H54 (cell line): ENCODE measurements at regions not wholly inside any gene's neighbourhood (a gene's known extent, or its start where the extent isn't known, plus 50 kb on each side); places are given as distances from the start of the nearest gene placed in this dataset.

Source experiments
- DNase-seq: peaks from one replicate; pipeline ENCODE4 v3.0.0; 2011; ENCODE audit warnings: low spot score, mixed read lengths; ENCODE audit not compliant: insufficient read length
- FAIRE-seq: peaks from 3 replicates; lab custom pipeline; 2011; peaks lifted over from hg19 to GRCh38; lab: Jason Lieb, UNC
- POLR2A ChIP-seq: IDR thresholded peaks from 2 replicates; pipeline ENCODE4 v1.6.1; 2011; ENCODE audit warnings: low read depth, mild to moderate bottlenecking, low read length

- no peak for FAIRE-seq
These were observed 254.5 kb downstream of the BUB3 start for GRCh38 chr10:123408660-123409059.

GRCh38 chr10:123409426-123409825 is 255.2 kb downstream of the BUB3 start:
- no peak for FAIRE-seq
- no peak for DNase-seq
- no peak for TF ChIP-seq POLR2A

More at GRCh38 chr10:123408660-123409059, 254.5 kb downstream of the BUB3 start:
- DNase-seq, result peak; percentile 5
- no peak for TF ChIP-seq POLR2A

- DNase-seq (no peak), FAIRE-seq (no peak)
- no peak for TF ChIP-seq POLR2A
These were observed 255.7 kb downstream of the BUB3 start for GRCh38 chr10:123409884-123410283.

- FAIRE-seq (no peak), DNase-seq (no peak)
- TF ChIP-seq POLR2A, result no peak
These were observed 252.8 kb upstream of the GPR26 start for GRCh38 chr10:123413353-123413752.

GRCh38 chr10:123415523-123415922 is 250.6 kb upstream of the GPR26 start:
- no peak for DNase-seq
- FAIRE-seq, result no peak
- no peak for TF ChIP-seq POLR2A

- no peak for DNase-seq
- FAIRE-seq, result no peak
- TF ChIP-seq POLR2A, result no peak
These were observed 248.7 kb upstream of the GPR26 start for GRCh38 chr10:123417414-123417813.

- no peak for FAIRE-seq
- TF ChIP-seq POLR2A, result no peak
- DNase-seq, result no peak
These were observed 244.7 kb upstream of the GPR26 start for GRCh38 chr10:123421461-123421860.

- DNase-seq (no peak), FAIRE-seq (no peak)
- no peak for TF ChIP-seq POLR2A
These were observed 243.9 kb upstream of the GPR26 start for GRCh38 chr10:123422261-123422660.

- FAIRE-seq, result no peak
- TF ChIP-seq POLR2A, result no peak
- no peak for DNase-seq
These were observed 241.6 kb upstream of the GPR26 start for GRCh38 chr10:123424537-123424936.

- no peak for TF ChIP-seq POLR2A
- no peak for DNase-seq
- FAIRE-seq, result no peak
These were observed 240.5 kb upstream of the GPR26 start for GRCh38 chr10:123425680-123426079.

GRCh38 chr10:123427165-123427786 is 238.9 kb upstream of the GPR26 start:
- FAIRE-seq (no peak), DNase-seq (no peak)
- no peak for TF ChIP-seq POLR2A

- FAIRE-seq (no peak), DNase-seq (no peak)
- TF ChIP-seq POLR2A, result no peak
These were observed 237.8 kb upstream of the GPR26 start for GRCh38 chr10:123428391-123428790.

GRCh38 chr10:123429706-123430221 is 236.4 kb upstream of the GPR26 start:
- FAIRE-seq, result no peak
- TF ChIP-seq POLR2A, result no peak
- no peak for DNase-seq

- DNase-seq (no peak), FAIRE-seq (no peak)
- TF ChIP-seq POLR2A, result no peak
These were observed 232.6 kb upstream of the GPR26 start for GRCh38 chr10:123433539-123433938.

- no peak for FAIRE-seq
- TF ChIP-seq POLR2A, result no peak
These were observed 231.6 kb upstream of the GPR26 start for GRCh38 chr10:123434435-123435039.

More at GRCh38 chr10:123434435-123435039, 231.6 kb upstream of the GPR26 start:
- no peak for DNase-seq
